ENCODE measurements at regions not wholly inside any gene's neighbourhood (a gene's known extent, or its start where the extent isn't known, plus 50 kb on each side); places are given as distances from the start of the nearest gene placed in this dataset.

DNA sequence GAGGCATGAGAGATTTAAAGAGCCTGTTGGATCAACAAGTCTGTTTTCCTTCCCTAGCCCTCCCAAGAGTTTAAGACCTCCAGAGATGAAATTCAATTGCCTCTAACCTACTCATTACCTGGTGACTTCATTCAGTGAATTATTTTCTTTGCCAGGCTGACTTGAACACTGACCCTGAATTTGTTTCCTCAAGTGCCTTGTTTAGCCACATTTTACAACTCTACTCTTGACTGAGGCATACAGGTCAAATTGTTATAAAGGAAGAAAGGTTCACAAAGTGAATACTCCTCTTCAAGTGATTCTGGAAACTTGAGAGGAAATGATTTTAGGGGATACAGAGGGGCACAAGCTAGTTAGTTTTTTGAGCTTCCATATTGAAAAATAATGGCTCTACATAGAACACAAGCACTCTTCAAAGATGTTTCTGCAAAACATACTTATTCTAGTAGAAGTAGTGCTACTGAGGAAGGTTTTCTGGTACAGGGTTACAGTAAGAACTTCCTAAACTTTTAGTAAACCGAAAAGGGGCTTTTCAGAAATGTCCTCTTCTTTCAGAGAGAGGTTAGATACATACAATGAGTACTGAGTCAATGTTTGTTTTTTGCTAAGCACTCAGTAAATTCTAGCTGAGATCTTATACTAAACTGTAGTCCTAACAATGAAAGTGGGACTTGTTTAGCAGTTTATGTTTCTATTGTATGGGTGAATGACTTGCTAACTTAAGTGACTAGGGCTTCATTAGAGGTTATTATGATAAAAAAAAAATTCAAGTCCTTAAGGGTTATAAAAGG is 137.4 kb upstream of the SATB1 start:
- no peak for TF ChIP-seq GATA3 (IDR thresholded peaks at IDR 0.05; ENCODE audit: low read depth, low read length)
- TF ChIP-seq GATA2 (IDR thresholded peaks at IDR 0.05; ENCODE audit: low read depth, low read length), result no peak

Data from SH-SY5Y (cell line).